ENCODE measurements at regions not wholly inside any gene's neighbourhood (a gene's known extent, or its start where the extent isn't known, plus 50 kb on each side); places are given as distances from the start of the nearest gene placed in this dataset.

GRCh38 chr11:11038782-11039181, 180.9 kb upstream of the ZBED5 start:
- DNase-seq, result no peak

- no peak for DNase-seq
Measured at GRCh38 chr11:11038352-11038751, 180.5 kb upstream of the ZBED5 start.

DNA sequence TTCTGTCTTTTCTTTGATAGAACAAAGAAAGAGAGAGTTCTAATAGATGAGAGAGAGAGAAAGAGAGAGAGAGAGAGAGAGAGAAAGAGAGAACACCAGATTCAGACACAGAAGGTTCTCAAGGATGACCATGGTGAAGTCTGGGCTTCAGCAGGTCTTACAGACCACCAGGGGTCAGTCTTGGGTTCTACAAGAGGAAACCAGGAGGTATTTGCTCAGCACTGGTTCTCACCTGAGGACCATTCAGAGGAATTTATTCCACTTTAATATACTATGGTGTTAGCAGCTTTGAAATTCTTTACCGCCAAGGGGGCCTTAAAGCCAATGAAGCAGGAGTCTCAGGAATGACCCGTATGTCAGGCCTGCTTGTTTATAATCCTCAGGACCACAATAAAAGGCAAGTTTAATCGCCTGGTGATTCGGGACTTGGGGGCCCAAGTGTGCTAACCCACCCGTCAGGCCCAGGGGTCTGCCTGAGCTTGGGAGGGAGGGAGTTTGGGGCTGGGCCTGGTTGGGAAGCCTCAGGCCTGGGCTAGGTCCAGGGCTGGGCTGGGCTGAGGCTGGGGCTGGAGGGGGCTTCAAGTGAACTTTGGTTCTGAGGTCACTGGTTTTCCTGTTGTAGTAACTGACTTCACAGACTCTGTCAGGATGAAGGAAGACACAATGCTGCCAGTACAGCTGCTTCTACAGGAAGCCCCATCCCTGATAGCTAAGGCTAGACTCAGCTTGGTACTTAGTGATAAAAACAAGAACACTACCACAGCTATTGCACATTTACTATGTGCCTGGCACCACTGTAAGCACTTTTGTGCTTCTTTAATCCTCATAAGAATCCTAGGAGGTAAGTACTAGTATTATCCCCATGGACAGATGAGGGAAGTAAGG, 179.2 kb upstream of the ZBED5 start:
- DNase-seq, result peak; percentile 10

DNA sequence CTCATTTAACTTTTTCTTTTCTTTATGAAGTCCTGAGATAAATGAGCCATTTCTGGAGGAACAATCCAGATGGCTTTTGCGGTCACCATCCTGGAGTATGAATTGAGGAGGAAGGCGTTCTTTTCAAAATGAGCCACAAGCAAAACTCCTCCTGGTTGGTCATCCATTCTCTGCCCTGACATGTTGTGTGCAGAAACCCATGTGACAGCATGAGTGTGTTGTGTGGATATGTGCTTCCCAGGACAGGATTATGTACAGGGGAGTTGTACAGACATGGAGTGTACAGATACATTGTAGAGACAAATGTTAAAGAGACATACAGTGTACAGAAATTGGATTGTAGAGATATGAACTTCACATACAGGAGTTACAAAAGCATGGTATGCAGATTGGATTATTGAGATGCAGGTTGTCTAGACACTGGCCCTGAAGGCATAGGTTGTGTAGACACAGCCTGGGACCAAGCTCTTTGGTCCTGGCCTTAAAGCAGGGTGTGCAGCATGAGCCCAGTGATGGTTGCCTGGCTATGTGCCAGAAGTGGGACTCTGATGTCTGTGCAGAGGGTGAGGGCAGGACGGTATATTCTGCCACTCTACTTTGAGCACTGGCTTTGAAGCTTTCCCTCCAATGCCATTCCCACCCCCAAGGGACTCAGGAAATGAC, 178.5 kb upstream of the ZBED5 start:
- DNase-seq, result no peak

DNA sequence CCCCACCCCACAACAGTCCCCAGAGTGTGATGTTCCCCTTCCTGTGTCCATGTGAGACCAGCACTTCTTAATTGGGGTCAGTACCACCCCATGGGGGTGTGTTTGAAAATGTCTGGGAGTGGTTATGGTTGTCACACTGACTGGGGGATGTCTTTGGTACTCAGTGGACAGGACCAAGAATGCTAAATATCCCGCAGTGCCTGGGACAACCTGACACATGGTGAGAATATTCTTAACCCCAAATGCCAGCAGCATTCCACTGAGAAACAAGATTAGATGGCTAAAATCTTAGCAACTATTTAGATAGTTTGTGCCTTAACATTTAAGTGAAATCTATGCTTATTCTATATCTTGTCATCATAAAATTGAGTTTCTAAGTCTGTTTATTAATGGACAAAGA, 177.5 kb upstream of the ZBED5 start:
- no peak for DNase-seq

- DNase-seq, result no peak
Measured at GRCh38 chr11:11034476-11034875, 176.6 kb upstream of the ZBED5 start.

DNA sequence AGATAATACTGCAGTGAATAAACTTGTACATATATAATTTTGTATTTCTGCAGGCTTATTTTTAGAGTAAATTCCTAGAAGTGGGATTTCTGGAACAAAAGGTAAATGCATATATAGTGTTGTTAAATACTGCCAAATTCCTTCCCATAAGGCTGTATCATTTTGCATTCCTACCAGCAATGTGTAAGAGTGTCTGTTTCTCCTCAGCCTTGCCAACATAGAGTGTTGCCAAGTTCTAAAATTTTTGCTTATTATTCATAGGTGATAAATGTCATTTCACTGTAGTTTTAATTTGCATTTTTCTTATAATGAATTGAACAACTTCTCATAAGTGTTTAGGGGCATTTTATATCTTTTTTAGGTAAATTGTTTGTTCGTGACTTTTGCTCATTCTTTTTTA, 174.2 kb upstream of the ZBED5 start:
- DNase-seq, result no peak

- no peak for DNase-seq
Measured at GRCh38 chr11:11029027-11029426, 171.2 kb upstream of the ZBED5 start.

GRCh38 chr11:11028017-11028692, 170.3 kb upstream of the ZBED5 start:
- peak; percentile 78 for DNase-seq

GRCh38 chr11:11027288-11027687, 169.4 kb upstream of the ZBED5 start:
- no peak for DNase-seq

- DNase-seq, result no peak
Measured at GRCh38 chr11:11025087-11025486, 167.2 kb upstream of the ZBED5 start.

DNA sequence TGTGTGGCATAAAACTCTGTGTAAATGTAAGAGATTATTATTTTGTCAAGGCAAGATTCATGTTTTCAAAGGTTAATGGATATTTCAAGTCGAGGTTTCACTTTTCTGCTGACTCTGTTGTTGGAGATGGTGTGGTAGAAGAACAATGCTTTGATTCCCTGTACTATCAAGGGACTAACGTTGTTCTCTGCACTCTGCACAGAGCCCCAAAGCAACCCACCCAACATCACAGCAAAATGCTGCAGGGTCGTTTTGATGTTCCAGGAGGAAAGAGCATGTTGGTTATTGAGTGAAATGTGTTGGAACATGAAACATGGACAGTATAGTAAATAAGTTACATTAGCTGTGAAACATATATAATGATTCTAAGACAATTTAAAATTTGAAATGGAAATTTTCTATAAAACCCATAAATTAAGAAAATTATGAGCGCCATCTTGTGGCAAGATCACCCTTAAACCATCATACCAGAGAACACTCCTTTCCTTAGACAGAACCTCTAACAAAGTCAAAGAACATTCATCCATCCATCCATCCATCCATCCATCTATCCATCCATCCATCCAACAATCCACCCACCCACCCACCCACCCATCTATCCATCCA, 164.4 kb upstream of the ZBED5 start:
- DNase-seq, result no peak

DNA sequence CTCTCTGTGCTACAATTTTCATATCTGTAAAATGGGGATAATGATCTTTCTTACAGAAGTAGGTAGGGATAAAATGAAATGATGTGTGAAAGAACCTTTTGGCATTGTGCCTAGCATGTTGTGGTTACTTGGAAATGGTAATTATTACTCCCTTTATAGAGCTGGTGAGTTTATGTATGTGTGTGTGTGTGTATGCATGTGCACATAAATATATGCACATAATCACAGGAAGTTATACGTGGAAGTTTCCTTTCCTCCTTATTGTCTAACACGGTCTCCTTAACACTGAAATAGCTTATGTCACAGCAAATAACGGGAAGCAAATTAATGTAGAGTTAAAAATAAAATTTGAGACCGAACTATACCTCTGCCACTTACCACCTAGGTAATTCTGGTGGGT, 163.7 kb upstream of the ZBED5 start:
- no peak for DNase-seq

DNA sequence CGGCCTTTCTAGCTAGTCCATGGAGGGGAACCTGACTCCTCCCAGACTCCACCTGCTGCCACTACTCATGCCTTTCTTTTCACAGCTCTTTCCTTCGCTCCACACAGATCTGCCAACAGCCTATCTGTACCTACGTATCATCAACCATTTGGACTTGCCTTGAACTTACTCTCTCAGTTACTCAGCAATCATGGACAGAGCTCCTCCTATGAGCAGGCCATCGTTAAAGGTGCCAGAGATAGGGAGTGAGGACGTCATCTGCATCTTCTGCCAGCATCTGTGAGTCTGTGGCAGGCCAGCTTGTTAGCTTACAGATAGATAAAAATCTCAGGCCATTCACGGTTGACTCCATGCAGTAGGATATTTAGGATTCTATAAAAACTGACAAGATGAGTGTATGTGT, 162.9 kb upstream of the ZBED5 start:
- no peak for DNase-seq

DNA sequence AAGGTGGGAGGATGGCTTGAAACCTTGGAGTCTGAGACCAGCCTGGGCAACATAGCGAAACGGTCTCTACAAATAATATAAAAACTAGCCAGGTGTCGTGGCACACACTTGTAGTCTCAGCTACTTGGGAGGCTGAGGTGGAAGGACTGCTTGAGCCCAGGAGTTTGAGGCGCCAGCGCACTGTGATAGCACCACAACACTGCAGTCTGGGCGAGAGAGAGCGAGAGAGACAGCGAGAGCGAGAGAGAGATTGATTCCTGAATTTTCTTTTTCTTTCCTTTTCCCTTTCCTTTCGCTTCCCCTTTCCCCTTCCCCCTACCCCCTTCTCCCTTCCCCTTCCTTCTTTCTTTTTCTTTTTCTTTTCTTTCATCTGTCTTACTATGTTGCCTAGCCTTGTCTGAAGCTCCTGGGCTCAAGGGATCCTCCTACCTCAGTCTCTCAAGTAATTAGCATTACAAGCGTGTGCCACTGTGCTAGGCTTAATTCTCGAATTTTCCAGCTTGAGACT, 162.4 kb upstream of the ZBED5 start:
- DNase-seq, result no peak

- DNase-seq, result no peak
Measured at GRCh38 chr11:11016943-11017342, 159.1 kb upstream of the ZBED5 start.

GRCh38 chr11:11016068-11016467, 158.2 kb upstream of the ZBED5 start:
- DNase-seq, result no peak

GRCh38 chr11:11011617-11012016, 153.8 kb upstream of the ZBED5 start:
- DNase-seq, result no peak

DNA sequence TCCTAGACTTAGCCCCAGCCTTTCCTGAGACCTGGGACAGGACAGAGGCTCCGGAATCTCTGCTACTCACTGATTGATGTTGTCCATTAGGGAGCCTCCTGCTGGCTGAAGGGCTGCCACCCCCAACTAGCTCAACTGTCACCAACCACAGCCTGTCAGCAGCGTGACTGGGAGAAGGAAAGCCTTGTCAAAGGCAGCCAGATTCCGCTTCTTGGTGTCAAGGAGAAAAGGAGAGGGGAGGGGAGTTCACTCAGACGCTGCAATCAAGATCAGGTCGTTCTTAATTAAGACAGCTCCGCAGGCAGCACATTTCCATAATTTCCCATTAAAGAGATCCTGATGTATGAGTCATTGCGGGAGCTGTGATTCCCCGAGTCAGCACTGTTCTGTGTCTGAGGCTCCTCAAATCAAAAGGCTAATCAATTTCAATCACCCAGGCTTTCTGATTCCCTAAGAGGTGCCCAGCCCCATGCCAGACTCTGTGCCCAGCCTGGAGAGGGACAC, 152.8 kb upstream of the ZBED5 start:
- DNase-seq, result no peak

- no peak for DNase-seq
Measured at GRCh38 chr11:11009179-11009578, 151.3 kb upstream of the ZBED5 start.

GRCh38 chr11:11004069-11004468, 146.2 kb upstream of the ZBED5 start:
- no peak for DNase-seq

DNA sequence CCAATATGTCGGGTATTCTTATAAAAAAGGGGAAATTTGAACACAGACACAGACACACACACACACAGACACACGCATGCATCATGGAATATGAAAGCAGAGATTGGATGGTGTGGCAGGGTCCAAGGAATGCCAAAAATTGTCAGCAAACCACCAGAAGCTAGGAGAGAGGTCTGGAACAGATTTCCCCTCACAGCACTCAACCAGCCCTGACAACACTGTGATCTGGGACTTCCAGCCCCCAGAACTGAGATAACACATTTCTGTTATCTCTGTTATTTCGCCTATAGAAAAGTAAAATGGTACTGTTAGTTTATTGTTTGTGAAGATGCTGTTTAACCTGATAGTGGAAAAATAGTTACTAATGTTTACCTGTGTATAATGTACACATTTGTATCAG, 145.4 kb upstream of the ZBED5 start:
- no peak for DNase-seq
